DMS 273 (cell line): ENCODE measurements at regions not wholly inside any gene's neighbourhood (a gene's known extent, or its start where the extent isn't known, plus 50 kb on each side); places are given as distances from the start of the nearest gene placed in this dataset.
A peak's percentile ranks its signal among the peaks of the same experiment; 100 is the strongest.

Experiments
- DNase-seq: peaks from one replicate; lab custom pipeline; 2025; ENCODE audit not compliant: unreplicated experiment; lab: John Stamatoyannopoulos, UW

GRCh38 chrX:42944381-42944998, 166.5 kb upstream of the PPP1R2C start:
- DNase-seq = no peak

- no peak for DNase-seq
Measured at GRCh38 chrX:42946544-42947194, 168.7 kb upstream of the PPP1R2C start.

GRCh38 chrX:42948723-42949657, 171.0 kb upstream of the PPP1R2C start:
- DNase-seq = peak; percentile 43

GRCh38 chrX:42951747-42952146, 173.8 kb upstream of the PPP1R2C start:
- DNase-seq = no peak

- DNase-seq = no peak
Measured at GRCh38 chrX:42952621-42953020, 174.7 kb upstream of the PPP1R2C start.

- no peak for DNase-seq
Measured at GRCh38 chrX:42954880-42955279, 176.9 kb upstream of the PPP1R2C start.

- no peak for DNase-seq
Measured at GRCh38 chrX:42955349-42955748, 177.4 kb upstream of the PPP1R2C start.

- no peak for DNase-seq
Measured at GRCh38 chrX:42967681-42968300, 189.8 kb upstream of the PPP1R2C start.

- DNase-seq = no peak
Measured at GRCh38 chrX:42973321-42973720, 195.4 kb upstream of the PPP1R2C start.

- no peak for DNase-seq
Measured at GRCh38 chrX:42975906-42976305, 197.9 kb upstream of the PPP1R2C start.

GRCh38 chrX:42976746-42977366, 198.9 kb upstream of the PPP1R2C start:
- no peak for DNase-seq

- DNase-seq = no peak
Measured at GRCh38 chrX:42978655-42979379, 200.9 kb upstream of the PPP1R2C start.

GRCh38 chrX:42988700-42989099, 210.7 kb upstream of the PPP1R2C start:
- DNase-seq = no peak

- no peak for DNase-seq
Measured at GRCh38 chrX:42992199-42992943, 214.4 kb upstream of the PPP1R2C start.

GRCh38 chrX:42996861-42997260, 218.9 kb upstream of the PPP1R2C start:
- DNase-seq = no peak

- peak; percentile 52 for DNase-seq
Measured at GRCh38 chrX:43000121-43000520, 222.2 kb upstream of the PPP1R2C start.

GRCh38 chrX:43002526-43003203, 224.7 kb upstream of the PPP1R2C start:
- no peak for DNase-seq

- DNase-seq = no peak
Measured at GRCh38 chrX:43003204-43003565, 225.2 kb upstream of the PPP1R2C start.

- no peak for DNase-seq
Measured at GRCh38 chrX:43003939-43004338, 226.0 kb upstream of the PPP1R2C start.
